DND-41 (cell line): ENCODE measurements at regions not wholly inside any gene's neighbourhood (a gene's known extent, or its start where the extent isn't known, plus 50 kb on each side); places are given as distances from the start of the nearest gene placed in this dataset.

ENCODE experiments used
- EZH2 ChIP-seq: IDR thresholded peaks from 3 replicates; pipeline ENCODE4 v1.6.1; 2012; ENCODE audit warnings: borderline replicate concordance, low read depth, mild to moderate bottlenecking, moderate library complexity, low read length, inconsistent platforms; ENCODE audit not compliant: severe bottlenecking
- TF ChIP-seq, protein P1 (sequence below): IDR thresholded peaks from 2 replicates; pipeline ENCODE4 v1.5.1; 2012; ENCODE audit warnings: borderline replicate concordance, low read length, moderate library complexity, mild to moderate bottlenecking; ENCODE audit not compliant: poor library complexity, severe bottlenecking; ENCODE audit errors: extremely low read depth

DNA sequence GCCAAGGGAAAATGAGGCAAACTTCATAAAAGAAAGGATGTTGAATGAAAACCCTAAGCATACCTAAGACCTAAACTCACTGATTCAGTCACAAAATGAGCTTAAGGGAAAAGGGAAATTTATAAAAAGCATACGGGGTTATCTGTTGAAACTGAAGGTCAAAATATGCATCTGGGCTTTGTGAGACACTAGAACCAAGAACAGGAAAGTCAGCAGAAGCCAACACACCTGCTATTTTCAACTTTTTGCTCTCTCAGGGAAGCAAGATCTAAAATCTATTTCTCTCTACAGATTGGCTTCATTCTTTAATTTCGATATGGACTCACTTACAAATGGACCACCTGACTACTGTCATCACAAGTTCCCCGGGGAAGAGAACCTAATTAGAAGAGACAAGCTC lies 338.6 kb upstream of the NECTIN3 start:
- TF ChIP-seq, protein P1, sequence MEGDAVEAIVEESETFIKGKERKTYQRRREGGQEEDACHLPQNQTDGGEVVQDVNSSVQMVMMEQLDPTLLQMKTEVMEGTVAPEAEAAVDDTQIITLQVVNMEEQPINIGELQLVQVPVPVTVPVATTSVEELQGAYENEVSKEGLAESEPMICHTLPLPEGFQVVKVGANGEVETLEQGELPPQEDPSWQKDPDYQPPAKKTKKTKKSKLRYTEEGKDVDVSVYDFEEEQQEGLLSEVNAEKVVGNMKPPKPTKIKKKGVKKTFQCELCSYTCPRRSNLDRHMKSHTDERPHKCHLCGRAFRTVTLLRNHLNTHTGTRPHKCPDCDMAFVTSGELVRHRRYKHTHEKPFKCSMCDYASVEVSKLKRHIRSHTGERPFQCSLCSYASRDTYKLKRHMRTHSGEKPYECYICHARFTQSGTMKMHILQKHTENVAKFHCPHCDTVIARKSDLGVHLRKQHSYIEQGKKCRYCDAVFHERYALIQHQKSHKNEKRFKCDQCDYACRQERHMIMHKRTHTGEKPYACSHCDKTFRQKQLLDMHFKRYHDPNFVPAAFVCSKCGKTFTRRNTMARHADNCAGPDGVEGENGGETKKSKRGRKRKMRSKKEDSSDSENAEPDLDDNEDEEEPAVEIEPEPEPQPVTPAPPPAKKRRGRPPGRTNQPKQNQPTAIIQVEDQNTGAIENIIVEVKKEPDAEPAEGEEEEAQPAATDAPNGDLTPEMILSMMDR: no peak
- no peak for TF ChIP-seq EZH2
